Coronary artery (tissue), 2 donors: ENCODE measurements at regions not wholly inside any gene's neighbourhood (a gene's known extent, or its start where the extent isn't known, plus 50 kb on each side); places are given as distances from the start of the nearest gene placed in this dataset.

Source experiments
- DNase-seq: peaks from one replicate; pipeline ENCODE4 v3.0.0-alpha.2; 2017; ENCODE audit warnings: low spot score
- H3K27ac ChIP-seq, 2 donors: fragments of 200-600 bp; sonication (generic); one replicate each; pipeline ENCODE4 v1.5.1; 2016 to 2019
- H3K4me3 ChIP-seq: fragments of 200-600 bp; sonication (generic); 2 replicates; pipeline ENCODE4 v1.5.1; 2016; ENCODE audit warnings: mild to moderate bottlenecking, moderate library complexity
- CTCF ChIP-seq: fragments of 200-600 bp; sonication (generic); IDR thresholded peaks from one replicate; pipeline ENCODE4 v1.5.1; 2019; ENCODE audit warnings: antibody characterized with exemption

GRCh38 chr9:100848726-100849125 lies 179.8 kb upstream of the PLPPR1 start:
- DNase-seq, result no peak
- H3K4me3 ChIP-seq, result no peak overlapping the region
- TF ChIP-seq CTCF, result no peak
- H3K27ac ChIP-seq, result no peak overlapping the region

DNA sequence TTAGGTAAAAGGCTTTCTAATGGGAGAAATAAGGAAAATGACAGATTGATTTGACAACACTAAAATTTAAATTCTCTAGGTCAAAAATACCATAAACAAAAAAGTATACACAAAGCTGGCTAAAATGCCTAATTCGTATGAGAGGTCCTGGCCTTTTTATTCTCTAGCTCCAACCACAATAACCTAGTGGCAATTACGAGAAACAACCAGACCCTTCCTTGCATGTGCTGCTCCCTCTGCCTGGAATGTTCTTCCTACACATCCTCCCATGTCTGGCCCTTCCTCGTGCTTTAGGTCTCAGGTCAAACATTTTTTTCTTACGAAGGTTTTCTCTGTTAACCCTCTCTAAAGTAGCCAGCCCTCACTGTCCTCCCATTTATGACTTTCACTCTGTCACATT lies 176.4 kb upstream of the PLPPR1 start:
- TF ChIP-seq CTCF, result no peak
- Histone ChIP-seq H3K4me3 (no peak overlapping the region), H3K27ac (no peak overlapping the region)
- no peak for DNase-seq

DNA sequence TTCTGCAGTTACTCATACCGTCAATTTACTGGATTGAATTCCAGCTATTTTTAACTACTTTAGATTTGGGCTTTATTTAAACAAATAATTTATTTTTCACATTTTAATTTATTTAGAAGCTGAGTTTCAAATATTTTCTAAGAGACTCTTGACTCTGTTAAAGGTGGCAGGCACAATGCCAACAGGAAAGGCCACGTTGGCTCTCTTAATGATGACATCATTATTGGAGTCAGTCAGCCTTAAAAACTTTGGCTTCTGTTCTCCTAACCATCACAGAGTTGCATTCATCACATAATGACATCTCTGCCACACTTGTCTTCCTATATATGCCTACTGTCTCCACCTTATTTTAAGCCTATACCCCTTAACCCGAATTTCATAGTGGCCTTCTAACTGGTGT lies 172.3 kb upstream of the PLPPR1 start:
- Histone ChIP-seq H3K4me3 (no peak overlapping the region), H3K27ac (no peak overlapping the region)
- no peak for TF ChIP-seq CTCF
- DNase-seq, result no peak

DNA sequence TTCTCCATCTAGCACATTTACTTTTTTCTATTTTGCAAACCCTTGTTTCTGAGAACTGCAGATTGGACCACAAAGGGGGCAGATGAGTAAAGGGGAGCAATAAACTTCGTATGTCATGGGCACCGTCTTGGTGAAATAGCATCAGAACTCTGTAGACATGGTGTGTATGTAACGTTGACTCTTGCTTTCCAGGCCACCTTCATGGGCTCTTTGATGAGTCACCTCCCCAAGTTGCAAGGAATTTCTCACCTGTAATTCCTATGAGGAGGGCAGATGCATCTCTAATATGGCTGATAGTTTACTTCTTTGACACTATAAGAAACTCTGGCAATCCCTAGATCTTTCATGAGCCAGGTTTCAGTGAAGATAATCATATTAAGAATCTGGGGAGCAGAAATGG lies 163.4 kb upstream of the PLPPR1 start:
- no peak for TF ChIP-seq CTCF
- no peak for DNase-seq

DNA sequence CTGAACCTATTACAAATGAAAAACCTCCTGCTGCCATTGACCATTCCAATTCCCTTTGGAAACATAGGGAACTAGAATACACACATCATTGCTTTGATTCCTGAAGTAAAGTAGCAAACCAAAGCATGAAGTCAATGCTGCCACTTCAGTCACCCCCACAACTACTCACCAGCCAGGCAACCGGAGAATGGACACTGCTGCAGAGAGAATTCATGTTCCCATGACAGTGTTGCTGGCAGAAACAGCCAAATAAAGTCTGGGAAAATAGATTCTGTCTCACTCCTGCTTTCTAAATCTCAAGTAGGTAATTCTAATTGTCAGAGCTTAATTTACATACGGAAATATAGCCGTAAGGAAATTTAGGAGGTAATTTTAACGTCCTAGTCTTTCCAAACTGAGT lies 162.9 kb upstream of the PLPPR1 start:
- no peak for DNase-seq
- TF ChIP-seq CTCF, result no peak
- no peak overlapping the region for H3K4me3 ChIP-seq
- no peak overlapping the region for H3K27ac ChIP-seq

More for the DNA sequence above, 163.4 kb upstream of the PLPPR1 start:
- Histone ChIP-seq H3K27ac (no peak overlapping the region), H3K4me3 (no peak overlapping the region)

DNA sequence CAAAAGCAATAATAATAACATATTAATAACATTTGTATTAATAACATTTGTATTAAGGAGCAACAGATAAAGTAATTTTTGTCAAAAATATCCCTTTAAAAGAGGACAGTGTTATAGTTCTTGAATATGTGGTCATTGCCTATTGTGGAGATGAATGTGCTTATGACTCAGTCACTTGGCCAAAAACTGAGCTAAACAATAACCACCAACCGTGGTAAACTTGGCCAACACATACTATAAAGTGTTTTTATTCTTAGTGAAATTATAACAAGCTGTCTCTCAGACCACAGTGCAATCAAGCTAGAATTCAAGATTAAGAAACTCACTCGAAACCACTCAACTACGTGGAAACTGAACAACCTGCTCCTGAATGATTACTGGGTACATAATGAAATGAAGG lies 159.2 kb upstream of the PLPPR1 start:
- no peak overlapping the region for H3K4me3 ChIP-seq
- DNase-seq, result no peak
- no peak overlapping the region for H3K27ac ChIP-seq
- no peak for TF ChIP-seq CTCF

DNA sequence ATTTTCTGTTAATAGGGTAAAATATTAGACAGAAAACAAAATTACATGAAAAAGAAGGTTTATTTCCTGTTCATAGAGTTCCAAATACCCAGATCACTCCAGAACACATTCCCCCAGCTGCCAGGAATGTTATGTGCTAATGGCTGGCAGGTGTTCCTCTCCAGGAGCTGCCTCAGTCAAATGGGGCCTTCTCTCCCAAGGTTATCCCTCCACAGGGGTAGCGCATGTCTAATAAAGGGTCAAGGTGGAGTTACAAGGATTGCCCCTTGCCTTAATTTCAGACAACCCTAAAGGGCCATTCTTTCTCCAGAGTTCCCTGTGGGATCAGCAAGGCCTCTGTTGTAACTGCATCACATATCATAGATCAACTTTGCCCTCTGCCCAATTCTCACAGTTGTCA lies 148.6 kb upstream of the PLPPR1 start:
- Histone ChIP-seq H3K4me3 (no peak overlapping the region), H3K27ac (no peak overlapping the region)
- DNase-seq, result no peak
- no peak for TF ChIP-seq CTCF
